ENCODE measurements at regions not wholly inside any gene's neighbourhood (a gene's known extent, or its start where the extent isn't known, plus 50 kb on each side); places are given as distances from the start of the nearest gene placed in this dataset.

DNA sequence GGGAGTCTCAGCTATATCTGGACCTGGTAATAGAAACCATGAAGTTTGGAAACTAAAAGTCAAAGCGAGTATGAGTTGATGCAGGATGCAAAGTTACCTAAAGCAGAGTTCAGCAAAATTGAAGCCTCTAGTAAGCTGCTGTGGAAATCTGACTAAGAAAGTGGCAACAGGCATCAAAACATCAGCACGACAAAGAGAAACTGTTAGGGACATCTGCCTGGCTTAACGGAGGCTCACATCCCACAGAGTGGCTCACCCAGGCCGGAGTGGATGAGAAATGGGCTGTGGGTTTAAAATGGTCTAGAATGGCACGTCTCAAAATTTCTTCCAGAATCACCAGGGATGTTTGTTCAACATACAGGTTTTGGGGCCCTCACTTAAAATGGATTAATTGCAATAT lies 164.1 kb upstream of the NPY start:
- TF ChIP-seq POLR2A (IDR thresholded peaks at IDR 0.05), result no peak
- TF ChIP-seq, protein P1, sequence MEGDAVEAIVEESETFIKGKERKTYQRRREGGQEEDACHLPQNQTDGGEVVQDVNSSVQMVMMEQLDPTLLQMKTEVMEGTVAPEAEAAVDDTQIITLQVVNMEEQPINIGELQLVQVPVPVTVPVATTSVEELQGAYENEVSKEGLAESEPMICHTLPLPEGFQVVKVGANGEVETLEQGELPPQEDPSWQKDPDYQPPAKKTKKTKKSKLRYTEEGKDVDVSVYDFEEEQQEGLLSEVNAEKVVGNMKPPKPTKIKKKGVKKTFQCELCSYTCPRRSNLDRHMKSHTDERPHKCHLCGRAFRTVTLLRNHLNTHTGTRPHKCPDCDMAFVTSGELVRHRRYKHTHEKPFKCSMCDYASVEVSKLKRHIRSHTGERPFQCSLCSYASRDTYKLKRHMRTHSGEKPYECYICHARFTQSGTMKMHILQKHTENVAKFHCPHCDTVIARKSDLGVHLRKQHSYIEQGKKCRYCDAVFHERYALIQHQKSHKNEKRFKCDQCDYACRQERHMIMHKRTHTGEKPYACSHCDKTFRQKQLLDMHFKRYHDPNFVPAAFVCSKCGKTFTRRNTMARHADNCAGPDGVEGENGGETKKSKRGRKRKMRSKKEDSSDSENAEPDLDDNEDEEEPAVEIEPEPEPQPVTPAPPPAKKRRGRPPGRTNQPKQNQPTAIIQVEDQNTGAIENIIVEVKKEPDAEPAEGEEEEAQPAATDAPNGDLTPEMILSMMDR (IDR thresholded peaks at IDR 0.05), result no peak
- 70% methylated on average over 5 of the region's 5 CpGs for WGBS, 2 donors
- intact Hi-C loops (cut with DNase I; ENCODE audit: low total_unique reads), result no loop called here

DNA sequence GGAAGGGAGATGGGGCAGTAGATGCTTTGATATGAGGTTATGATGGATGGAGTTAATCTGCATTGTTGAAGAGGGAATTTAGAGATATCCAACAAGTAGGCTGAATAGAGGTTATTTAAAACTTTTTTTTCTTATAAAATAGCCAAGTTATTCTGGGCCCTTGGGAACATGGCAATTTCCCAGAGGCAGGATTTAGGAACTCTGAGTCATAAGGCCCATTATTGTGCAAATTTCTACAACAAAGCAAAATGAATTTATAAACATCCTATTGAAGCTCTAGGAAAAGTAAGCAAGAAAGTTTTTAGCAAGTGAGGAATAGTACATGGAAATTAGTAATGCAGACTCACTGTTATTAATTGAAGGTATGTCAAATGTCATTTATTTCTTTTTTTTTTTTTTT lies 160.9 kb upstream of the NPY start:
- DNase-seq (ENCODE audit: low spot score in 2 of 2), result no peak
- H3K4me3 ChIP-seq (ENCODE audit: low read depth, poor library complexity, severe bottlenecking), result no peak overlapping the region
- TF ChIP-seq POLR2A (IDR thresholded peaks at IDR 0.05), result no peak
- TF ChIP-seq, protein P1 (IDR thresholded peaks at IDR 0.05), result no peak
- intact Hi-C loops (cut with DNase I; ENCODE audit: low total_unique reads), result no loop called here

More for the DNA sequence above, 164.1 kb upstream of the NPY start:
- H3K4me3 ChIP-seq (ENCODE audit: low read depth, poor library complexity, severe bottlenecking), result no peak overlapping the region
- no peak for DNase-seq (ENCODE audit: low spot score in 2 of 2)

DNA sequence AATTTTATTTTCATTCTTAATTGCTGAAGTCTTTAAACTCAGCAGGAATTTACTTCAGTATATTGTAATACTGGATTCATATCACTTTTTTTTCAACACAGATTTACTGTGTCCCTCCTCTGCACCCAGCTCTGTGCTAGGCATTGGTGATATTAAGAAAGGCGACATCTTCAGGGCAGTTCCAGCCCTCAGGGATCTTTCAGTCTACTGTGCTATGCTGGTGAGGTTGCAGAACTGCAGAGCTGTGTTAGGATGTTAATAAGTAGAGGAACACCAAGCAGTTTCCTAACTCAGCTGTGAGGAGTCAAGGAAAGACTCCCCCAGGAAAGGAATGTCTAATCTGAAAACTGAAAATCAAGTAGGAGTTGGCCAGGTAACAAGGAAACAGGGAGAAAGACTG lies 158.2 kb upstream of the NPY start:
- DNase-seq (ENCODE audit: low spot score in 2 of 2), result no peak
- WGBS, 2 donors, result 84 to 86% methylated on average over 1 of the region's 1 CpG
- intact Hi-C loops (cut with DNase I; ENCODE audit: low total_unique reads), result no loop called here
- TF ChIP-seq, protein P1 (IDR thresholded peaks at IDR 0.05), result no peak
- no peak for TF ChIP-seq POLR2A (IDR thresholded peaks at IDR 0.05)
- no peak overlapping the region for H3K4me3 ChIP-seq (ENCODE audit: low read depth, poor library complexity, severe bottlenecking)

DNA sequence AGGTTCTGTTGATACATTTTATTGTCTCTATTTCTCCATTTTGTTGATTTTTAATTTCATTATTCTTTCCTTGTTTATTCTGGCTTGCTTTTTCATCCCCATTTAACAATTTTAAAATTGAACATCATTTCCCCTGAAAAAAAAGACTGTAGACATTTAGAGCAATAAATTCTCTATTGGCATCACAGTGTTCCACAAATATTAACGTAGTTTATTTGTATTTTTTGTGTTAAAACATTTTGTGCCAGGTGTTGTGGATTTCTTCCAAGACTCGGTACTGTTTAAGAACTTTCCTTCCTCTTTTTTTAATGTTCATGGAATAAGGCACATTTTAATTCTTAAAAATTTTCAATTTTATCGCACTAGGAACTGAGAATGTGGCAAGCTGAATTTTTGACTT lies 156.1 kb upstream of the NPY start:
- H3K4me3 ChIP-seq (ENCODE audit: low read depth, poor library complexity, severe bottlenecking), result no peak overlapping the region
- no peak for DNase-seq (ENCODE audit: low spot score in 2 of 2)
- intact Hi-C loops (cut with DNase I; ENCODE audit: low total_unique reads), result no loop called here
- 71 to 73% methylated on average over 3 of the region's 3 CpGs for WGBS, 2 donors
- TF ChIP-seq, protein P1 (IDR thresholded peaks at IDR 0.05), result no peak
- no peak for TF ChIP-seq POLR2A (IDR thresholded peaks at IDR 0.05)

DNA sequence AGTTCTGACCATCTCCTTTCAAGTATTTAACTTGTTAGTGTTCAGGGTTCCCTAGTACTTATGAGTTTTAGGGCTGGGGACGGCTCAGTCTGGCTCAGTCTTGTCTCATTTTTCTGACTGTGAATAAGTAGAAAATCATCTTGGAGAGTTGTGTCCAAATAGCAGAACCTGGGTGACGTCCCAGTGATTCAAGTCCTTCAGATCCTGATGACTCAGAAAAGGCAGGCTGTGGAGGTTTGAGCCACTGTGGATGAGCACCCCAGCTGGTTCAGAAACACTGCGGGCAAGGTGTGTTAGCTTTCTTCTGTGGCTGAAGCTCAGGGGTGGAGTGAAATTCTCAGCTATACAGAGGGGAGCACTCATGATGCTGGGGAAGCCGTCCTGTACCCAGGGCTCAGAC lies 154.4 kb upstream of the NPY start:
- no peak overlapping the region for H3K4me3 ChIP-seq (ENCODE audit: low read depth, poor library complexity, severe bottlenecking)
- intact Hi-C loops (cut with DNase I; ENCODE audit: low total_unique reads), result no loop called here
- DNase-seq (ENCODE audit: low spot score in 2 of 2), result no peak
- TF ChIP-seq POLR2A (IDR thresholded peaks at IDR 0.05), result no peak
- TF ChIP-seq, protein P1 (IDR thresholded peaks at IDR 0.05), result no peak
- WGBS, 2 donors, result 68 to 83% methylated on average over 4 of the region's 4 CpGs

DNA sequence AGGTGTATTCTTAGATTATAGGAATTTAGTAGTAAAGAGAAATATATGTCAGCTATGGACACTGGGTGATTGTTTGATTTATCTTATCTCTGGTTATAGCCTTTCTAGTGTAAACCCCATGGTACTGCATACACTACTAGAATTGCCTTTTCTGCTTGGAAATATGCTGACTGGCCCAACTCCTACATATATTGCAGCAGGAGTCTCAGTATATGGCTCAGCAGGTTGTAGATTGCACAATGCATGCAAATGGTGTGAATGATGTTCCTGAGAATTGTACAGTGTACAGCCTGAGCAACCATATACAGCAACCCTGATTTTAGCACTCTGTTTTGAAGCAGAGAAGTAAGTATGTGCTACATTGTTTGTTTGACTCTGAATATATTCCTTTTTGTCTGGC lies 153.4 kb upstream of the NPY start:
- TF ChIP-seq POLR2A (IDR thresholded peaks at IDR 0.05), result no peak
- TF ChIP-seq, protein P1 (IDR thresholded peaks at IDR 0.05), result no peak
- no peak for DNase-seq (ENCODE audit: low spot score in 2 of 2)
- intact Hi-C loops (cut with DNase I; ENCODE audit: low total_unique reads), result no loop called here
- no peak overlapping the region for H3K4me3 ChIP-seq (ENCODE audit: low read depth, poor library complexity, severe bottlenecking)

All from lower leg skin (tissue), 4 donors.